Duodenal mucosa (tissue), 2 donors: ENCODE measurements at regions not wholly inside any gene's neighbourhood (a gene's known extent, or its start where the extent isn't known, plus 50 kb on each side); places are given as distances from the start of the nearest gene placed in this dataset.

Experiments
- H3K27ac ChIP-seq: one replicate; pipeline ENCODE4 v1.7.0; 2013; ENCODE audit warnings: low read depth, low read length
- H3K27me3 ChIP-seq, 2 donors: one replicate each; pipeline ENCODE4 v1.7.0; 2013; ENCODE audit warnings: low read length in 2 of 2, control low read depth in 1 of 2; ENCODE audit not compliant: insufficient read depth in 2 of 2, control insufficient read depth in 1 of 2
- H3K36me3 ChIP-seq, 2 donors: one replicate each; pipeline ENCODE4 v1.7.0; 2013; ENCODE audit warnings: low read length in 2 of 2, control low read depth in 1 of 2; ENCODE audit not compliant: insufficient read depth in 2 of 2, control insufficient read depth in 1 of 2
- H3K4me1 ChIP-seq, 2 donors: one replicate each; pipeline ENCODE4 v1.7.0; 2013; ENCODE audit warnings: low read length in 2 of 2, control low read depth in 1 of 2; ENCODE audit not compliant: insufficient read depth in 2 of 2, control insufficient read depth in 1 of 2
- H3K4me3 ChIP-seq, 2 donors: one replicate each; pipeline ENCODE4 v1.7.0; 2013; ENCODE audit warnings: low read length in 2 of 2, low read depth in 1 of 2
- H3K9ac ChIP-seq, 2 donors: one replicate each; pipeline ENCODE4 v1.7.0; 2013; ENCODE audit warnings: low read length in 2 of 2, low read depth in 1 of 2
- H3K9me3 ChIP-seq, 2 donors: one replicate each; pipeline ENCODE4 v1.7.0; 2013; ENCODE audit warnings: low read length in 2 of 2, control low read depth in 1 of 2; ENCODE audit not compliant: control insufficient read depth in 1 of 2

DNA sequence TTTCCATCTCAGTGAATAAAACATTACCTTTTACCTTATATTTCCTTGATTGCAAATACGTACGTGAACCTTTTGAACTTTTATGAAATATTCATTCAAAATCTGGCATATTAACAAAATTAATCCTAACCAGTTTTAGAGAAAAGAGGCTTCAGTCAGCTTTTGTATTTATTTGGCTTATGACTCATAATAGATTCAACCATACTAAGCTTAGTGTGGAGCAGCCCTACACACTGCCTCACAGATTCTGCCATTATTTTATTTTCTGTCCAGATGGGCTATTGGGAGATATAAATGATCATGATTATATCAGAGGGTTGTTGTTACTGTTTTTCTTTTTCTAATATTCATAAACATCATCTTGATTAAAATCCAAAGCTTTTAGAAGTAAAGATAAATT, 325.5 kb downstream of the GPR37 start:
- no peaks in the 10 kb centered on the region for H3K9me3 ChIP-seq
- H3K4me1 ChIP-seq, result no peaks in the 10 kb centered on the region
- H3K27ac ChIP-seq, result no peak overlapping the region
- no peak overlapping the region for H3K9ac ChIP-seq
- H3K36me3 ChIP-seq, result no peaks in the 10 kb centered on the region
- no peak overlapping the region for H3K4me3 ChIP-seq
- H3K27me3 ChIP-seq, result no peaks in the 10 kb centered on the region

DNA sequence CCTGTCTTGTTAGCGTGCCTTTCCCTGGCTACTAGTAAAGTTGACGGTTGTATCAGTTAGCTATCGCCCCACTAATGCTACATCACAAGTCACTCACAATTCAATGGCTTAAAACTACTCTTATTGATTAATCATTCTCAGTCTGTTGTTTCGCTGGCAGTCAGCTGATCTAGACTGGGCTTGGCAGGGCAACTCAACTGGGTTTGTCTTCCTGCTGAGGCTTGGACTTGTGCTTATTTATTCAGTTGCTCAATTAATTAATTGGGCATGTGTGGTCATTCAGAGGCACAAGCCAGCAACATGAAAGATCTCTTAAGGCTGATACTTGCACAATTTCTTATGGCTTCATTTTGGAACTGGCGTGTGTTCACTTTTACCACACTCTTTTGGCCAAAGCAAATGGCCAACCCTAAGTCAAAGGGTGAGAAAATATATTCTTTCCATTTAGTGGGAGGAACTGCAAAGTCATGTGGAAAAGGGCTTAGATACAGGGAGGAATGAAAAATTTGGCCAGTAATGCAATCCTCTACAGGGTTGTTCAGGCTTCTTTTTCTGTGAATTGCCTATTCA, 333.5 kb downstream of the GPR37 start:
- H3K9me3 ChIP-seq, result no peaks in the 10 kb centered on the region

DNA sequence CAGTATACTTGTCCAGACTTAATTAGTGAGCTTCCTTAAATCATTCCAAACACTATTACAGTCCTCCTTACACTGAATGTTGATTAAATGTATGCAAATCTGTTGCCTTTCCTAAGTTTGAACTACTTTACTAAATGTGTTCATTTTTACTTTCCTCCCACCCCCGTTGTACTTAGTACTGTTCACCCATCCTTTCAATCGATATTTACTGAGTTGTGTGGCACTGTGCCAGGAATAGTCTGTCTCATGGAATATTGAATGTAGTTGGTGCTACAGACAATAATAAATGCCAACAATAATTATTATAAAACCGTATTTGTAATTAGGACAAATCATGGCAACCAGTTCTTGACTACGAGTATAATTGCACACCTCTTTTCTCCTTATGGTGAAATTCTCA, 335.7 kb downstream of the GPR37 start:
- Histone ChIP-seq H3K9ac (no peak overlapping the region), H3K9me3 (no peaks in the 10 kb centered on the region), H3K4me3 (no peak overlapping the region), H3K27me3 (no peaks in the 10 kb centered on the region), H3K4me1 (no peaks in the 10 kb centered on the region), H3K27ac (no peak overlapping the region), H3K36me3 (no peaks in the 10 kb centered on the region)

More for the DNA sequence above, 333.5 kb downstream of the GPR37 start:
- Histone ChIP-seq H3K4me1 (no peaks in the 10 kb centered on the region), H3K9ac (no peak overlapping the region), H3K4me3 (no peak overlapping the region), H3K36me3 (no peaks in the 10 kb centered on the region), H3K27ac (no peak overlapping the region), H3K27me3 (no peaks in the 10 kb centered on the region)

DNA sequence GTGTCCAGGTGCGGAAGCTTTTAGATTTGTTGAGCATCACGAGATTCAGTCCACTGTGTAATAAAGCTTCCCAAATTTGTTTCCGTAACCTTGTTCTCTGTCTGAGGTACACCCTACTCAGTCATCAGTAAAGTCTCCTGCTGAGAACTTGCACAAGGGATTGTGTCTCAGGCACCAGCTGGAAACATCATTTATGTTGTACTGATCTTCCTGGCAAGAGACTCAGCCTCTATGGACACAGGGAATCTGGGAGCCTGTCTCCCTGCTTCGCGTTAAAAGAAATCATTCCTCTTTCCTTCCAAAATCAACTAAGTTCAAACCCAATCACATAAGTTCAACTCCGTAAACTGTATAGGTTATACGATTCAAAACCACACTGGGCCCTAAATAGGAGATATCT, 336.8 kb downstream of the GPR37 start:
- H3K27ac ChIP-seq, result no peak overlapping the region
- H3K9ac ChIP-seq, result no peak overlapping the region
- no peaks in the 10 kb centered on the region for H3K27me3 ChIP-seq
- H3K4me3 ChIP-seq, result no peak overlapping the region
- H3K4me1 ChIP-seq, result no peaks in the 10 kb centered on the region
- H3K36me3 ChIP-seq, result no peaks in the 10 kb centered on the region
- no peaks in the 10 kb centered on the region for H3K9me3 ChIP-seq

DNA sequence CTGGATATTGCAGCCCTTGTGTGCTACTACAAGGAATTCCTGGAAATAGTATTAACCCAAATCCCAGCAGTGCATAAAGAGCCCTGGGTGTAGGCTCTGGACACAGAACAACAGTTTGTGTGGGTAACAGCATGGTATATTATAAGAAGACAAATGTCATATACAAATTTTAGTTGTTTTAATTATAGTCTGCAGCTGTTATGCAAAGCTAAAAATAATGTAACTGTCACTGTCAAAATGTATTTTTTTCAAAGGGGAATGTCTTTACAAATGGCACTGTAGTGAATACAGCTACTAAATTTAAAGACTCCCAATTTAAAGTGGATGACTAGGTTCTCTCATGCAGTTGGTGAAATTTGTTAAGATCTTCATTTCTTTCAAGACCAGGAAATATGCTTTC, 339.0 kb downstream of the GPR37 start:
- Histone ChIP-seq H3K27me3 (no peaks in the 10 kb centered on the region), H3K36me3 (no peaks in the 10 kb centered on the region), H3K9ac (no peak overlapping the region), H3K4me1 (no peaks in the 10 kb centered on the region), H3K27ac (no peak overlapping the region), H3K4me3 (no peak overlapping the region), H3K9me3 (no peaks in the 10 kb centered on the region)

DNA sequence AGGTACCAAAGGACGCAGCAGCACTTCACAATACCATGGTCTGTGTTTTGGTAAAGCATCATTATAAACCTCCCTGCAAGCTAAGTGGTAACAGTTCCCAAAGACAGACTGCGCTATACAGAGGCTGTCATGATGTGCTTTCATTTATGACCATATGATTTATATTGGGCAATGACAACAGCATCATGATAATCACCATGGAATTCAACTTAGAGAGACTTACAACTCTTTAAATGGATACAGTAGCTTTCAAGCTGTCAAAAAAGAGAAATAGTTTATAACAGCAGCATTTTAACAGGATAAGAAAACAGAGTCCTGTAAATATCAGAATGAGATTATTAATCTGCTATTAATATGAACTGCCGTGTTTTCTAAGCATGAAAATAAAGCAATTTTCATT, 341.7 kb downstream of the GPR37 start:
- Histone ChIP-seq H3K36me3 (no peaks in the 10 kb centered on the region), H3K27ac (no peak overlapping the region), H3K4me1 (no peaks in the 10 kb centered on the region), H3K9me3 (no peaks in the 10 kb centered on the region), H3K4me3 (no peak overlapping the region), H3K9ac (no peak overlapping the region), H3K27me3 (no peaks in the 10 kb centered on the region)

DNA sequence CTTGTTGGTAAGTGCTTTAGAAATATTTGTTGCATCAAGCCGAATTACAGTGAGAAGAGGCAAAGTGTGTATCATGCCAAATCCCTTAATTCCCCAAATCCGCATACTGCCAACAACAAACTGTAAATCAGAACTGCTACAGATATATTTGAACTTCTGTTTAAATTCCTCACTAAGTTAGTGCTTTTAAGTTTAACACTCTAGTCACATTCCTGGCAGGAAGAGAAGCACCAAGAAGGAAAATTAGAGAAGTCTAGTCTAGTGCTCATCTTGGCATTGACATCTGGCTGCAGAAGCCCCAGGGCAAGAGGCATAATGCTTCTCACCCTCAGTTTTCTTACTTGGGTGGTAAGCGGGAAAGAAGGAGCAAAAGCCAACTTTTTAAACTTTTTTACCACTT, 343.5 kb downstream of the GPR37 start:
- no peaks in the 10 kb centered on the region for H3K9me3 ChIP-seq
- H3K4me1 ChIP-seq, result no peaks in the 10 kb centered on the region
- H3K27me3 ChIP-seq, result no peaks in the 10 kb centered on the region
- H3K36me3 ChIP-seq, result no peaks in the 10 kb centered on the region
- no peak overlapping the region for H3K4me3 ChIP-seq
- no peak overlapping the region for H3K9ac ChIP-seq
- no peak overlapping the region for H3K27ac ChIP-seq

DNA sequence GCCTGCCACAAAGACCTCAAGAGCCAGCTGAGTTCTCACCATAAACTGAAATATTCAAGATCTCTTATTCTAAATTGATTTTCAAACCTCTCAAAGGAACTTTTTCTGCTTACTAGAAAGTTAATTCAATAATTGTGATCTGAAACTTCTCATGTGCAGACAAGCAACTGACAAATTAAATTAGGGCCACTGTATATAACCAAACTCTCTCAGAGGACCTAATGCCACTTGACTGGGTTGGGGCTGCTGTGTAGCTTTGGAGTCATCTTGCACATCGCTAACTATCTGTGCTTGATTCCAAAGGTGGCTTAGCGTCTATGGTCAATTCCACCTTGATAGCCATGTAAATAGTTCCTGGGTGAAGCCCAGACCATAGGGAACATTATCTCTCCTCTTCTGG, 345.2 kb downstream of the GPR37 start:
- H3K27ac ChIP-seq, result no peak overlapping the region
- H3K27me3 ChIP-seq, result no peaks in the 10 kb centered on the region
- H3K4me3 ChIP-seq, result no peak overlapping the region
- no peaks in the 10 kb centered on the region for H3K36me3 ChIP-seq
- no peaks in the 10 kb centered on the region for H3K4me1 ChIP-seq
- H3K9me3 ChIP-seq, result no peaks in the 10 kb centered on the region
- no peak overlapping the region for H3K9ac ChIP-seq

DNA sequence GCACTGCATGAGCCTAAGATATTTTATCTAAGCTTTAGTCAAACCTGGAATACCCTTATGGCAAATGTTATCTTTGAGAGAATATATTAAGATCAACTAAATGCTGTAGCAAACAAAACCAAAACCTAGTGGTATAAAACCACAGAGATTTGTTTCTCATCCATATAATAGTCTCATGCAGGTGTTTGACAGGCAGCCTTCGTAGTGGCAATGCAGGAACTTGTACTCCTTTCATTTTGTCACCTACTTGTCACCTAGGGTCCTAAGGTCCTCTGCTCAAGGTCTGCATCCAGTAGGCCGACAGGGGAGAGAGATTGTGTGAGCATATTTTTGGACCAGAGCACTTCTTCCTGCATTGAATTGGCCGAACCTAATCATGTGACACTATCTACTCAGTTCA, 352.6 kb downstream of the GPR37 start:
- no peaks in the 10 kb centered on the region for H3K27me3 ChIP-seq
- H3K4me1 ChIP-seq, result no peaks in the 10 kb centered on the region
- H3K27ac ChIP-seq, result no peak overlapping the region
- H3K4me3 ChIP-seq, result no peak overlapping the region
- H3K9me3 ChIP-seq, result no peaks in the 10 kb centered on the region
- H3K36me3 ChIP-seq, result no peaks in the 10 kb centered on the region
- no peak overlapping the region for H3K9ac ChIP-seq

DNA sequence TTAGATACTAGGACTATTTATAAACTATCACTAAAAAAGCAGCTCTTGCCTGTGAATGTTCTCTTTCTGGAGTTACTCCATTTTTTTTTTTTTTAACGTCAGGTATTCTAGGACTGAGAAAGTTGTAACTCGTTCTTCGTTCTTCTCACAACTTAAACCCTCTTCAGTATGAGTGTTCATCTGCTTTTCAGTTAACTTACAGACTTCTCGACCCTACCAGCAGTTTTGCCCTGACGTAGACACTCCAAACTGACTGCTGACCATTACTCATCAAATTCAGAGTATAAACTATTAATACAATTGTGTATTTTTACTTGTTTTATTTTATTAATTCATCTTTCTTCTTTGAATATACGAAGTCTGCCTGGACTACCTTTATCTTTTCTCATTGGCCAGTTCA, 353.1 kb downstream of the GPR37 start:
- Histone ChIP-seq H3K36me3 (no peaks in the 10 kb centered on the region), H3K4me1 (no peaks in the 10 kb centered on the region), H3K4me3 (no peak overlapping the region), H3K27ac (no peak overlapping the region), H3K27me3 (no peaks in the 10 kb centered on the region), H3K9me3 (no peaks in the 10 kb centered on the region), H3K9ac (no peak overlapping the region)

DNA sequence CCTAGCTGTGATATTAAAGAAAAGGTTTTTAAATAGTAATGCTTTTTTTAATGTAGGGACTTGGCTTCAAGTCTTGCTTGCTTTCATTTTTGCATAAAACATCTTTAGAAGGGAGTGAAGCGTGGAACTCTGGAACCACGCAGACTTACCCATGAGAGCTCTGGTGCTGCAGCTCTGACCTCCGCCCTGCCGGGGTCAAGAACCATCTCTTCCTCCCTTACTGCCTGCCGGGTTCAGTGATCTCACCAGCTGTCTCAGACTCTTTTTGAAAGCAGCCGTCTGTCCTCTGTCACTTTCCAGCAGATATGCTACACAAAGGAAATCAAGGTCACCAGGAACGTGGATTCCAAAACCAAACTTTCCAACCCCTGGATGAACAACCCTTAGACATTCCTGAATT, 353.8 kb downstream of the GPR37 start:
- H3K27ac ChIP-seq, result no peak overlapping the region
- no peaks in the 10 kb centered on the region for H3K36me3 ChIP-seq
- H3K27me3 ChIP-seq, result no peaks in the 10 kb centered on the region
- no peaks in the 10 kb centered on the region for H3K9me3 ChIP-seq
- H3K4me1 ChIP-seq, result no peaks in the 10 kb centered on the region
- H3K9ac ChIP-seq, result no peak overlapping the region
- H3K4me3 ChIP-seq, result peak overlapping the region in 1 of 2 donors; percentile 50
